Sigmoid colon (tissue), 6 donors: ENCODE measurements at regions not wholly inside any gene's neighbourhood (a gene's known extent, or its start where the extent isn't known, plus 50 kb on each side); places are given as distances from the start of the nearest gene placed in this dataset.

ENCODE experiments used
- DNase-seq: peaks from one replicate; pipeline ENCODE4 v3.0.0-alpha.2; 2019
- H3K27ac ChIP-seq, 4 donors: fragments of 200-600 bp; sonication (generic); one replicate each; pipeline ENCODE4 v1.5.1; 2016 to 2019; ENCODE audit warnings: mild to moderate bottlenecking in 1 of 4
- H3K27me3 ChIP-seq, 3 donors: fragments of 200-600 bp; sonication (generic); one replicate each; pipeline ENCODE4 v1.5.1; 2019; ENCODE audit warnings: mild to moderate bottlenecking in 1 of 3
- H3K36me3 ChIP-seq, 4 donors: fragments of 200-600 bp; sonication (generic); one replicate each; pipeline ENCODE4 v1.5.1; 2016 to 2019
- H3K4me1 ChIP-seq, 4 donors: fragments of 200-600 bp; sonication (generic); one replicate each; pipeline ENCODE4 v1.5.1; 2017 to 2019
- H3K4me3 ChIP-seq, 4 donors: fragments of 200-600 bp; sonication (generic); one replicate each; pipeline ENCODE4 v1.5.1; 2017 to 2019; ENCODE audit warnings: mild to moderate bottlenecking in 2 of 4, moderate library complexity in 1 of 4
- H3K9me3 ChIP-seq, 4 donors: fragments of 200-600 bp in 3 of 4; sonication (generic) in 3 of 4; one replicate each; pipeline versions ENCODE4 v1.5.1 to v1.6.1; 2013 to 2019
- EP300 ChIP-seq, 4 donors: sonication (generic); formaldehyde crosslinking; IDR thresholded peaks; one replicate each; pipeline ENCODE4 v1.6.1; 2017; ENCODE audit warnings: antibody characterized with exemption in 4 of 4
- POLR2A ChIP-seq, 2 donors: fragments of 450-650 bp; IDR thresholded peaks; one replicate each; pipeline ENCODE4 v1.6.1; 2016; ENCODE audit warnings: antibody characterized with exemption in 2 of 2, mild to moderate bottlenecking in 2 of 2, moderate library complexity in 2 of 2
- POLR2AphosphoS5 ChIP-seq, 4 donors: sonication (generic); formaldehyde crosslinking; IDR thresholded peaks; one replicate each; pipeline ENCODE4 v1.6.1; 2017; ENCODE audit warnings: antibody characterized with exemption in 4 of 4
- WGBS, 2 donors: extraction: QIAGEN DNeasy Blood & Tissue Kit; methylation state at CpG; one replicate each; pipeline ENCODE4 v1.1.7; 2013; 5-methylcytosine and 5-hydroxymethylcytosine counted together
- intact Hi-C: fragments of 100-400 bp; cut with DNase I; formaldehyde crosslinking; loops from one replicate; pipeline ENCODE4 v1.15.1; 2023
- TF ChIP-seq, protein P1 (sequence below), 4 experiments: fragments of 450-650 bp in 3 of 4; fragments of 200-600 bp in 1 of 4; IDR thresholded peaks; one replicate each; pipeline ENCODE4 v1.5.1; 2016 to 2019; ENCODE audit warnings: antibody characterized with exemption in 4 of 4, mild to moderate bottlenecking in 3 of 4, moderate library complexity in 2 of 4
- donor health status: healthy with polysubstance abuse.
- donor health status: healthy.

DNA sequence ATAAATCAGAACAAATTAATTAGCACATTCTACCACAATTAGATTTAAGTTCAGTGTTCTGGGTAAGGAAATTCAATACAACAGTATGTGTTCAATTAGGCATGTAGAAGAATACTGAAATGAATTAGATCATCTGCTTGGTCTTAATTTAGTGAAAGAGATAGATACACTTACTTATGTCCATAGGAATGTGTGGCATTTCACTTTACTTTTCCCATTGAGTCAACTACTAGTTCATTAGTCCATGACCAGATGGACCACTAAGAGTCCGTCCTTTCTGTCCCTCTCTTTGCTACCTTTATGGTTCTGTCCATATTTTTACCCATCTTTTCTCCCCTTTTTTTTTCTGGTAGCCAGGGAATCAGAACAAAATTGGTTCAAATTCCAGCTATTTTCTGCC lies 276.9 kb downstream of the OSTF1 start:
- intact Hi-C loops: no loop called here
- 80 to 81% methylated on average over 1 of the region's 1 CpG for WGBS, 2 donors
- H3K4me3 ChIP-seq: no peak overlapping the region
- no peak for DNase-seq
- no peaks in the 10 kb centered on the region for H3K4me1 ChIP-seq
- H3K36me3 ChIP-seq: no peaks in the 10 kb centered on the region
- TF ChIP-seq POLR2A (IDR thresholded peaks at IDR 0.05): no peak
- TF ChIP-seq, protein P1, sequence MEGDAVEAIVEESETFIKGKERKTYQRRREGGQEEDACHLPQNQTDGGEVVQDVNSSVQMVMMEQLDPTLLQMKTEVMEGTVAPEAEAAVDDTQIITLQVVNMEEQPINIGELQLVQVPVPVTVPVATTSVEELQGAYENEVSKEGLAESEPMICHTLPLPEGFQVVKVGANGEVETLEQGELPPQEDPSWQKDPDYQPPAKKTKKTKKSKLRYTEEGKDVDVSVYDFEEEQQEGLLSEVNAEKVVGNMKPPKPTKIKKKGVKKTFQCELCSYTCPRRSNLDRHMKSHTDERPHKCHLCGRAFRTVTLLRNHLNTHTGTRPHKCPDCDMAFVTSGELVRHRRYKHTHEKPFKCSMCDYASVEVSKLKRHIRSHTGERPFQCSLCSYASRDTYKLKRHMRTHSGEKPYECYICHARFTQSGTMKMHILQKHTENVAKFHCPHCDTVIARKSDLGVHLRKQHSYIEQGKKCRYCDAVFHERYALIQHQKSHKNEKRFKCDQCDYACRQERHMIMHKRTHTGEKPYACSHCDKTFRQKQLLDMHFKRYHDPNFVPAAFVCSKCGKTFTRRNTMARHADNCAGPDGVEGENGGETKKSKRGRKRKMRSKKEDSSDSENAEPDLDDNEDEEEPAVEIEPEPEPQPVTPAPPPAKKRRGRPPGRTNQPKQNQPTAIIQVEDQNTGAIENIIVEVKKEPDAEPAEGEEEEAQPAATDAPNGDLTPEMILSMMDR (IDR thresholded peaks at IDR 0.05): no peak
- no peak for TF ChIP-seq POLR2AphosphoS5 (IDR thresholded peaks at IDR 0.05)
- no peaks in the 10 kb centered on the region for H3K27me3 ChIP-seq
- H3K27ac ChIP-seq: no peak overlapping the region
- H3K9me3 ChIP-seq: peaks cover 0 to 5% (median 0%) of the 10 kb centered on the region in 4 donors

DNA sequence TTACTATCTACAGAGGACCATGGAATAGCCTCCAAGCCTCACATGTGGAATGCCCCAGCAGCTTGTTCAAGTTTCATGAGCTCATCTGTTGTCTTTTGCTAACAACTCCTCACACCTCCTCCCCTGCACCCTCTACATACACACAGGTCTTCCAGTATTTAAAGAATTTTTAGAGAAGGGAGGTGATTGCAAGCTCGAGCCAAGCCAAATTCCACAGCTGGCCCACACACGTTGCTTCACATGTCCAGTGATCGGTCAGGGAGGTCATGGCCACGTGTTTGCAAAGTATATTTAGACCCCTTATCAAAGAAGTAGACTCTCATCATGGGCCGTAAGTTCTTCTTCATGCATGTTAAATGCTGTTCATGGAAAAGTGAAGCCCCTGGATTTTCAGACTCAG lies 281.7 kb downstream of the OSTF1 start:
- WGBS, 2 donors: 50 to 85% methylated on average over 5 of the region's 5 CpGs
- intact Hi-C loops: no loop called here
- Histone ChIP-seq H3K27ac (no peak overlapping the region), H3K27me3 (no peaks in the 10 kb centered on the region), H3K9me3 (peaks cover 0 to 4% (median 0%) of the 10 kb centered on the region in 4 donors), H3K4me1 (no peaks in the 10 kb centered on the region), H3K36me3 (no peaks in the 10 kb centered on the region), H3K4me3 (no peak overlapping the region)
- DNase-seq: no peak
- TF ChIP-seq POLR2AphosphoS5 (IDR thresholded peaks at IDR 0.05) (no peak), EP300 (IDR thresholded peaks at IDR 0.05) (no peak), POLR2A (IDR thresholded peaks at IDR 0.05) (no peak)
- TF ChIP-seq, protein P1 (IDR thresholded peaks at IDR 0.05): no peak

DNA sequence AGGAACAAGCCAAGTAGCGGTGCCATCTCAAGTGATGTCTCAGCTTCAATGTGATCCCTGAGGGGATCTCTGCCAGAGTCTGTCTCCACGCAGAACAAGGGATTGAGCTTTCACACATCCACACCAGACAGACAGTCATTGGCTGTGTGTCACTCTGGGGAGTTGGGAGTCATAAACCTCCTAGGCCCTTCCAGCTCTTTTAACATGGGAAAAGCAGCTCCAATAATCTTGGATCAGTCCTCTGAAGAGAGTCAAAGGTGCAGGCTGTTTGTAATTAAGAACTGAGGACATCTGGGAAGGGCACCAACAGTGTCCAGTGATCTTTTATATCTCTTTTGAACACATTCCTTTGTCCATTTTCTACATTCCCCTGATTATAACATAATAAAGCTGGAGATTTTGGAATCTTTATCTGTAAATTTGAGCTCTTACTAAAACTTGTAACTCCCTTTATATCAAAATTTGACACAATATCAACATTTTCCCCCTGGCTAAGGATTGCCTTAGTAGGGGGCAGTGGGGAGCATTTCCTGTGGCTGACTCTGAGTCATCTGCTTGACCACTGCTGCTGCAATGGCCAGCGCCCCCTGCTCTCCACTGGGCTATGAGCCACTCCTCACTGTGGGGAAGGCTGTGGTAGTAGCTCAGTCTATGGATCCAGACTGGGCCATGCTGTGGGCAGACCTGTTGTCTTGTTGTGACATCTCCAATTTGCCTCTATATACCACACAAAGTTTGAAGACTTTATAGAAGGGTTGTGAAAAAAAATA lies 284.4 kb downstream of the OSTF1 start:
- 79 to 90% methylated on average over 3 of the region's 3 CpGs for WGBS, 2 donors
- TF ChIP-seq POLR2AphosphoS5 (IDR thresholded peaks at IDR 0.05) (no peak), POLR2A (IDR thresholded peaks at IDR 0.05) (no peak), EP300 (IDR thresholded peaks at IDR 0.05) (no peak)
- TF ChIP-seq, protein P1 (IDR thresholded peaks at IDR 0.05): no peak
- no peak for DNase-seq
- H3K27ac ChIP-seq: peak overlapping the region in 1 of 4 donors; percentile 47
- H3K9me3 ChIP-seq: peaks cover 0 to 4% (median 0%) of the 10 kb centered on the region in 4 donors
- intact Hi-C loops: no loop called here
- H3K4me1 ChIP-seq: peaks cover 0 to 4% (median 0%) of the 10 kb centered on the region in 4 donors
- H3K36me3 ChIP-seq: no peaks in the 10 kb centered on the region
- no peaks in the 10 kb centered on the region for H3K27me3 ChIP-seq
- no peak overlapping the region for H3K4me3 ChIP-seq

DNA sequence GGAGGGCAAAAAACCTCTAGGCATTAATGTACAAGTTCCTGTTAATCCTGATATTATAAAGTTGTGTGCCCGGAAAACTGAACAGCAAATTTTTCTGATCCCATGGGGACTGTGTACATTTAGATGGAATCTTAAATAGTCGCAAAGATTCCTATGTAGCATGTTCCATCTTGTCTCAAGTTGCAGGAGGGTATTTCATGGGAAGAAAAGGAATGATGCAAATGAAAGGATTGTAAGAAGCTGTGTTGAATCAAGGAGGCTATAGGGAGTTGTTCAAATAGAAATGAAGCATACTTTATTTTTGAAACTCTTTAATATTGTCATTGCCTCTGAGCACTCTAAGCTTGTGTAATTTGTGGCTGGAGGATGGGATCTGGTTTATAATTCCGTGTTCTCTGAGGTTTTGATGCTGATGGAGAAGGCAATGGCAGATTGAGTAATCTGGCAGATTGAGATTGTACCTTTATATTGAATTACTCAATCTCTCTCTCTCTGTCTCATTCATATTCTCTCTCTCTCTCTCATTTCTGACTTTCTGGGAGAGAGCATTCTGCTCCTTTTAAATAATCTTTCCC lies 288.5 kb downstream of the OSTF1 start:
- Histone ChIP-seq H3K4me3 (no peak overlapping the region), H3K36me3 (no peaks in the 10 kb centered on the region), H3K27ac (peak overlapping the region in 1 of 4 donors; percentile 55), H3K9me3 (peaks cover 0 to 4% (median 0%) of the 10 kb centered on the region in 4 donors), H3K4me1 (peaks cover 0 to 4% (median 0%) of the 10 kb centered on the region in 4 donors), H3K27me3 (no peaks in the 10 kb centered on the region)
- intact Hi-C loops: no loop called here
- TF ChIP-seq POLR2AphosphoS5 (IDR thresholded peaks at IDR 0.05) (no peak), EP300 (IDR thresholded peaks at IDR 0.05) (no peak), POLR2A (IDR thresholded peaks at IDR 0.05) (no peak)
- TF ChIP-seq, protein P1 (IDR thresholded peaks at IDR 0.05): no peak
- DNase-seq: no peak
- 83 to 87% methylated on average over 3 of the region's 3 CpGs for WGBS, 2 donors
